Right kidney (tissue), 1 donor: ENCODE measurements at regions not wholly inside any gene's neighbourhood (a gene's known extent, or its start where the extent isn't known, plus 50 kb on each side); places are given as distances from the start of the nearest gene placed in this dataset.
"Not testable (repeated sequence)": the region's sequence is repeated elsewhere in the genome, so short reads cannot be mapped to it uniquely, and the experiment has no call there.

Experiments used
- DNase-seq: peaks from one replicate; pipeline ENCODE4 v3.0.0-alpha.2; 2016

- DNase-seq: not testable (repeated sequence)
Measured at GRCh38 chr1:189261128-189261527, 1216.5 kb downstream of the BRINP3 start.

- DNase-seq: no peak
Measured at GRCh38 chr1:189269011-189269410, 1208.7 kb downstream of the BRINP3 start.

- no peak for DNase-seq
Measured at GRCh38 chr1:189274267-189274666, 1203.4 kb downstream of the BRINP3 start.

- DNase-seq: no peak
Measured at GRCh38 chr1:189275796-189276195, 1201.9 kb downstream of the BRINP3 start.

- DNase-seq: no peak
Measured at GRCh38 chr1:189289346-189289745, 1188.3 kb downstream of the BRINP3 start.

GRCh38 chr1:189301235-189301634 is 1176.4 kb downstream of the BRINP3 start:
- DNase-seq: no peak

- no peak for DNase-seq
Measured at GRCh38 chr1:189305279-189305678, 1172.4 kb downstream of the BRINP3 start.

- DNase-seq: no peak
Measured at GRCh38 chr1:189311915-189312314, 1165.7 kb downstream of the BRINP3 start.

GRCh38 chr1:189312499-189312898 is 1165.2 kb downstream of the BRINP3 start:
- no peak for DNase-seq

GRCh38 chr1:189313488-189313887 is 1164.2 kb downstream of the BRINP3 start:
- no peak for DNase-seq

GRCh38 chr1:189315035-189315901 is 1162.4 kb downstream of the BRINP3 start:
- no peak for DNase-seq

- no peak for DNase-seq
Measured at GRCh38 chr1:189323091-189323490, 1154.6 kb downstream of the BRINP3 start.

- not testable (repeated sequence) for DNase-seq
Measured at GRCh38 chr1:189331071-189331470, 1146.6 kb downstream of the BRINP3 start.

- DNase-seq: no peak
Measured at GRCh38 chr1:189336115-189337100, 1141.3 kb downstream of the BRINP3 start.

- no peak for DNase-seq
Measured at GRCh38 chr1:189349607-189350006, 1128.1 kb downstream of the BRINP3 start.

GRCh38 chr1:189350983-189351616 is 1126.6 kb downstream of the BRINP3 start:
- DNase-seq: no peak

GRCh38 chr1:189351960-189352359 is 1125.7 kb downstream of the BRINP3 start:
- no peak for DNase-seq

GRCh38 chr1:189356206-189356605 is 1121.5 kb downstream of the BRINP3 start:
- no peak for DNase-seq

- DNase-seq: no peak
Measured at GRCh38 chr1:189357317-189357716, 1120.3 kb downstream of the BRINP3 start.

- no peak for DNase-seq
Measured at GRCh38 chr1:189369612-189370011, 1108.1 kb downstream of the BRINP3 start.

GRCh38 chr1:189374816-189375215 is 1102.8 kb downstream of the BRINP3 start:
- DNase-seq: no peak

GRCh38 chr1:189405419-189405818 is 1072.2 kb downstream of the BRINP3 start:
- no peak for DNase-seq

- no peak for DNase-seq
Measured at GRCh38 chr1:189409774-189410173, 1067.9 kb downstream of the BRINP3 start.
